Fibroblast of upper back skin (primary cell): ENCODE measurements at regions not wholly inside any gene's neighbourhood (a gene's known extent, or its start where the extent isn't known, plus 50 kb on each side); places are given as distances from the start of the nearest gene placed in this dataset.
"Not testable (repeated sequence)": the region's sequence is repeated elsewhere in the genome, so short reads cannot be mapped to it uniquely, and the experiment has no call there.

ENCODE experiments used
- DNase-seq: peaks from one replicate; pipeline ENCODE4 v3.0.0-alpha.2; 2013

DNA sequence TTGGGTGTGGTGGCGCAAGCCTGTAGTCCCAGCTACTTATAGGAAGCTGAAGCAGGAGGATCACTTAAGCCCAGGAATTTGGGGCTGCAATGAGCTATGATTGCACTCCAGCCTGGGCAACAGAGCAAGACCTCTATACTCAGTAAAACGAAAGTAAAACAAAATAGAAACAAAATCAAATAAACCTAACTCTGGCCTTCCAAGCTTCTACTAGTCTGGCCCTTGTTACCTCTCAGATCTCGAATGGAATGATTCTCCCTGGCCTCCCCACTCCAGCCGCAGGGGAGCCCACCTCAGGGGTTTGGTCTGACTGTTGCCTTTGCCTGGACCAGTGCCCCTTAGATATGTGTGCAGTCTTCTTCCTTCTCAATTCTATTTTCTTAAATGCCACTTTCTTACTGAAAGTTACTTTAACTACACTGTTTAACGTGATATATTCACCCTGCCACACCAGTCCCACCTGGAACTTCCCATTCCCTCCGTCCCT is 160.0 kb upstream of the GCFC2 start:
- no peak for DNase-seq

DNA sequence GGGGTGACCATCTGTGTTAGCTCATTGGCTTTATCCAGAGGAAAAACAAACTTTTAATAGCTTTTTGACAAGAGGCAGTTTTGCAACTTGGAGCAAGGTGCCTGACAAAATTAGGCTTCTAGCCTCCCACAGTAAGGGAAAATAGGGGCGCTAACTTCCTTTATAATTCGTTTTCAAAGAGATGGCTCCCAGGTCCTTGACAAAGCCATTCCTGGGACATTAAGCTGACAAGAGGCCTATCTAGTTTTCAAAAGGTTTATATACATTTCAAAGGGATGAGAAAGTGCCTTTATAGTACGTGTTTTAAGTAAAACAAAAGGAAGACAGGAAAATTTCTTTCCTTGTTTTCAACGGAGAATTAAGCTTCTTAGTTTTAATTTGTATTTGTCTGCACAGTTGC is 159.4 kb upstream of the GCFC2 start:
- no peak for DNase-seq

- no peak for DNase-seq
These were observed 155.0 kb upstream of the GCFC2 start for GRCh38 chr2:75865702-75866101.

DNA sequence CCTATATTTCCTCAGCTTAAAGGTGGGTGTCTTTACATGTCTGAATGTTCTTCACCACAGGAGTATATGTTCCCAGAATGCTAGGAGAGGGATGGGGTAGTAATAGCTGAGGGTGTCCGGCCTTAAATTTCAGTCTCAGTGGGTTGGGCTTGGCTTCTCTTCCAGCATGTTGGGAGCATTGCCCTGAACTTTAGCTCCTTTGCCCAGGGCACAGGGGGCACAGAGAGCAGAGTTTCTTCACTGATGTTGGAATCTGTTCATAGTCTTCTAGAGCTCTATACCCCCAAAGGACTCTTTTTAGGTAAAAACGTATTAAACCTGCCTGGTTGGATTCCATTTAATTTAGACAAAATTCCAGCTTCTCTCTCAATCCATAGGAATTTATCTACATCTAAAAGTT is 154.4 kb upstream of the GCFC2 start:
- no peak for DNase-seq

GRCh38 chr2:75862547-75862946 is 151.8 kb upstream of the GCFC2 start:
- no peak for DNase-seq

GRCh38 chr2:75853436-75853835 is 142.7 kb upstream of the GCFC2 start:
- no peak for DNase-seq

GRCh38 chr2:75852639-75853038 is 141.9 kb upstream of the GCFC2 start:
- DNase-seq = no peak

GRCh38 chr2:75846683-75847190 is 136.0 kb upstream of the GCFC2 start:
- no peak for DNase-seq

DNA sequence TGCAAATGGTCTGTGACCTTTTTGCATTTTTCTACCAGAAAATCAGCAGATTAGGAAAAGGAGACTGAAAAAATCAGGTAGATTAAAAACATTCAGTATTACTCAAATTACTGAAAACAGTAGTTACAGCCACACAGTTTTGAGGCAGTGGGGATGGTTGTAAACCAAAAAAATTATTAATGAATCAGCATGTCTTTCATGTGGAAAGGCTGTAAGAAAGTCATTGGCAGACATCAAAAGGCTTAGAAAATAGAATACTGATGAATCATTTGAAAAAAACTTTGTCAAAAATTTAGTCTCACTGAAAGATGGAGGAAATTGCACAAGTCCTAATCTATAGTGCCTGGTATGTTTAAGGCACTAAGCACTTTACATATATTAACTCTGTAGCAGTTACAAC is 133.9 kb upstream of the GCFC2 start:
- peak; percentile 24 for DNase-seq

DNA sequence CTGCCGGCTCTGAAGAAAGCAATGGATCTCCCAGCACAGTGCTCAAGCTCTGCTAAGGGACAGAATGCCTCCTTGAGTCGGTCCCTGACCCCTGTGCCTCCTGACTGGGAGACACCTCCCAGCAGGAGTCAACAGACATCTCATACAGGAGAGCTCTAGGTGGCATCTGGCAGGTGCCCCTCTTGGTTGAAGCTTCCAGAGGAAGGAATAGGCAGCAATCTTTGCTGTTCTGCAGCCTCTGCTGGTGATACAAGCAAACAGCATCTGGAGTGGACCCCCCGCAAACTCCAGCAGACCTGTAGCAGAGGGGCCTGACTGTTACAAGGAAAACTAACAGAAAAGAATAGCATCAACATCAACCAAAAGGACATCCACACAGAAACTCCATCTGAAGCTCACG is 123.9 kb upstream of the GCFC2 start:
- DNase-seq = not testable (repeated sequence)

- DNase-seq = no peak
These were observed 122.7 kb upstream of the GCFC2 start for GRCh38 chr2:75833386-75833785.

DNA sequence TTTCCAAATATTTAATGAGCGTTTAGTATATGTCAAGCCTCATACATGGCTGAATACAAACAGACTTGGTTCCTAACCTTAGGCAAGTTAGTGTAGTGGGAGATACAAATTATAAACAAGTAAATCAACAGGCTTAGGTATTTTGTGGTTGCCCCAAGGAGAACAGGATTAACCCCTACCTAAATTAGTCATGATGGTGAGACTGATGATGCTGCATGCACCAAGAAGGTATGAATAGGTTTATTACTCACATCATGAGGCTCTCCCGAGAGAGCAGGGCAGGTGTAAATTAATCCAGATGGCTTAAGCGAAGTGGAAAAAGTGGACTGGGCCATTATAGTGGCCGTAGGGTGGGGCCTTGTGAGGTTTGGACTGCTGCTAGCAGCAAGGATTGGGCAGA is 118.1 kb upstream of the GCFC2 start:
- no peak for DNase-seq

DNA sequence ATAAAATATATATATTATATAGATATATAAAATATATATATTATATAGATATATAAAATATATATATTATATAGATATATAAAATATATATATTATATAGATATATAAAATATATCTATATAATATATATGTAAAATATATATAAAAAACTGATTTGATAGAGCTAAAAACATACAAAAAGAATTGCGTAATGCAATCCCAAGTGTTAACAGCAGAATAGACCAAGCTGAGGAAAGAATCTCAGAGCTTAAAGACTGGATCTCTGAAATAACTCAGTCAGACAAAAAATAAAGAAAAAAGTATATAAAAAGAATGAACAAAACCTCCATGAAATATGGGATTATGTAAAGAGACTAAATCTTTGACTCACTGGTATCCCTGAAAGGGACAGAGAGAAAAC is 112.8 kb upstream of the GCFC2 start:
- DNase-seq = not testable (repeated sequence)

DNA sequence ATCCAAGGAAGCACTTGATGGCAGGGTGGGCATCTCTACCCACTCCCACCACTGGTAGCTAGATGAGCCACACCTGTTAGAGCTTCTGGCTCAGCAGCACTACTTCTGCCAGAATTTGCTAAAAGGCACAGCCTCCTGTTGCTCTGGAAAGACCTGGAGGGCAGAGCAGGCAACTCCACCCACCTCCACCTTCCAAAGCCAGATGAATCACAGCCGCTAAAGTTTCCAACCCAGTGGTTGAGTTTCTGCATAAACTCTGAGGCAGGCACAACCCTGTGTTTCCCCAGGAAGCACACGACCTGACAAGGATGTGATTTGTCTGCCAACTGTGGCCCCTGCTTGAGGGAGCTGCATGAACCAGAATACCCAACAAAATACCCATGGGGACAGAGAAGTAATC is 111.6 kb upstream of the GCFC2 start:
- no peak for DNase-seq

DNA sequence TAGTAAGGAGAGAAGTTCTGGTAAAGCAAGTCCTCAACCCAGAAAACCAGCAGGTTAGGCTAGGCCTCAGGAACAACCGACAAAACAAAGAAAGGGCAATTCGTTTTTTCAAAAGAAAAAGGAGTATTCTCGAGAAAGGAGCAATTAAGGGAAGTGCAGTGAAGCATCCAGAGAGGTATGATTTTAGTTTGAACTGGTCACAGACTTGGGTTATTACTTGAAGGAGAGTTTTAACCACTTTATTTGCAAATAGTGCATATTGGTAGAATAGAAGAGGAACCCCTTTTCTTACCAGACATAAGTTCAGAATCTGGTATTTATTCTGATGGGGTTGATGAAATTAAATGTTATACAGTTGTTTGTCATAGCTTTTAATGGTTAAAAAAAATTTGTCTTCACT is 110.0 kb upstream of the GCFC2 start:
- no peak for DNase-seq

DNA sequence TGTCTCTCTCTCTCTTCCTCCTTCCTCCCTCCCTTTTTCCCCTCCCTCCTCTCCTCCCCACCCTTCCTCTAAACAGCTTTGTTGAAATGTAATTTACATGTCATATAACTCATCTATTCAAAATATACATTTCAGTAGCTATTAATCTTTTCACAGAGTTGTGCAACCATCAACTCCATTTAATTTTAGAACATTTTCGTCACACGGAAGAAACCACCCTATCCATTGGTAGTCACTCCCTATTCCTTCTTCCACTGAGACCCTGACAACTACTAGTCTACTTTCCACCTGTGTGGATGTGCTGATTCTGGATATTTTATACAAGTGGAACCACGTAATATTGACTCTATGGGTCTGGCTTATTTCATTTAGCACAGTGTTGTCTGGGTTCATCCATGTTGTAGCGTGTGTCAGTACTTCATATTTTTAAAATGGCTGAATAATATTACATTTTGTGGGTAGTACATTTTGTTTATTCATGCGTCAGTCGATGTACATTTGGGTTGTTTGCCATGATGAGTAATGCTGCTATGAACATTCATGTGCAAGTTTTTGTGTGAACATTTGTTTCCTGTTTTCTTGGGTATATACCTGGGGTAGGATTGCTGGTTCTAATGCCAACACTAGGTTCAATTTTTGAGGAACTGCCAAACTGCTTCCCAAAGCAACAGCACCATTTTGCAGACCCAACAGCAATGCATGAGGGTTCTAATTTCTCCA is 100.1 kb upstream of the GCFC2 start:
- no peak for DNase-seq

DNA sequence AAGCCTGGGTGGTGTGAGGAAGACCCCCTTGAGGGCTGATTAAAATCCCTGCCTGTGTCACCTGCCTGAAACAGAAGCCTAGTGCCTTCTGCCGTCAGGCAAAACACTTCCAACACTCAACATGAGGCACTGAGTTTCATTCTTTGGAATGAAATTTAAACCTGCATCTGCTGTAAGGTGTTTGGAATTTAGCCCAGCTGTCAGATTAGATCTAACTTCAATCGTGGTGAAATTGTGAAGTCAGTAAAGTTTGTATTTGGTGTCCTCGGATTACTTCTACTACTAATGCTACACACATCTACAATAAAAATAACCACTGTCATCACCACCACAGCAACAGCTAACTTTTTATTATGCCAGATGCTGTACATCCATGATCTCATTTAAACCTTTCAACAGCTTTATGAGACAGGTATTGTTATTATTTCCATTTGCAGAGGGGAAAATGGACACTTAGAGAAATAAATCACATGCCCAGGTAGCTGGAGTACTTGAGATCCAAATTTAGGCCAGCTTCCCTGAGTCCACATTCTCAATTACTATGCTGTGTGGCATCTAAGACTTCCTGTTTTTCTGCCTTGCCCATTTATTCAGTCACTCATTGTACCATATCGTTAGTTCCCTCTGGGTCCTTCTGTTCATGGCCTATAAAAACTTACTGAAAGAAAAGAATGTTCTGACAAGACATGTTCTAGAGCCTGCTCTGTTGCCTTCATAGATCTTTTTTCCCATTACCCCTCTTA is 98.2 kb upstream of the GCFC2 start:
- no peak for DNase-seq

- DNase-seq = no peak
These were observed 97.3 kb upstream of the GCFC2 start for GRCh38 chr2:75807992-75808391.

DNA sequence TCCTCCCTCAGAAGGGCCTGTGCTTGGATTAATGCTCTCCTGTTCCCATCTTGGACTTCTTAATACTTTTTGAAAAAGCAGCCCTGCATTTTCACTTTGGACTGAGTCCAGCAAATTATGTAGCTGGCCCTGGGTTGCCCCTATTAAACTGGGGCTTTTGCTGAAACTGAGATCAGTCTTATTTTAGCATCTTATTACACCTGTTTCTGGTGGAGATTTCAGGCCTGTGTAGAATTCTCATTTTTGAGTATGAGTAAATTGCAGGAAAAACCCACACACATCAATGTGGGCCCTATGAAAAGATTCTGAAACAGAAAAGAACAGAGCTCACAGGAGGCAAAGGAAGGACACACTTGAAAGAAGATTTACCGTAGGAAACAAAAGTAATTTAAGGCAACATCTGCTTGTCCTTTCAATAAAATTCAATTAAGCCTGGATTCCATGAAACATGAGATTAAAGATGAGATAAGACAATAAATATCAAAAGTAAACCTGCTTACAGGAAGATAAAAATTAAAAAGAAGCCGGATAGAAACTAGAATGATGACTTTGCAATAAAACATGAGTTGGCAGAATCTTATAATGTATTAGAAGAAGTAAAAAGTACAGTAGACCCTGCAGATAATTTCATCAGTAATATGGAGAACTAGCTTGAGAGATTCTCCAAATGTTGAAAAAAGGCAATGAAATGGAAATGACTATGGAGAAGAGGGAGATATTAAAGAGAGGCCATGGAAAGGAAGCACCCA is 90.7 kb upstream of the GCFC2 start:
- no peak for DNase-seq

- no peak for DNase-seq
These were observed 89.7 kb upstream of the GCFC2 start for GRCh38 chr2:75800456-75800855.

- DNase-seq = no peak
These were observed 89.1 kb upstream of the GCFC2 start for GRCh38 chr2:75799859-75800258.

DNA sequence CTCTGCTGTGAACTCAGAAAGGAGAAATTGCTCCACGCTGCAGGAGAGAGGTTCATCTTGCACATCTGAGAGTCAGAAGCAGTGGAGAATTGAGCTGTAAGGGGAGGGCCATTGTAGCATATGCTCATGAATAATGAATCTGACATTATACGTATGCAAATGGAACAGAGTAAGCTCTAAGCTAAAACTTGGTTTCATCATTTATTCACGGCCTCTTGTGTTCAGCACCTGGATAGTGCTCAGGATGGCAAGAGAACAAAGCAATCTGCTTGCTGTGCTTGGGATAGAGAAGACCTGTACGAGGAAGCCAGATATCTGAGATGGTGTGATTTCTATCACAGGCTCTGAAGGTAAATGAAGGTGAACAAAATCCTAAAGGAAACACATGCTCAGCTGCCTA is 87.9 kb upstream of the GCFC2 start:
- no peak for DNase-seq

GRCh38 chr2:75792996-75793395 is 82.3 kb upstream of the GCFC2 start:
- no peak for DNase-seq

DNA sequence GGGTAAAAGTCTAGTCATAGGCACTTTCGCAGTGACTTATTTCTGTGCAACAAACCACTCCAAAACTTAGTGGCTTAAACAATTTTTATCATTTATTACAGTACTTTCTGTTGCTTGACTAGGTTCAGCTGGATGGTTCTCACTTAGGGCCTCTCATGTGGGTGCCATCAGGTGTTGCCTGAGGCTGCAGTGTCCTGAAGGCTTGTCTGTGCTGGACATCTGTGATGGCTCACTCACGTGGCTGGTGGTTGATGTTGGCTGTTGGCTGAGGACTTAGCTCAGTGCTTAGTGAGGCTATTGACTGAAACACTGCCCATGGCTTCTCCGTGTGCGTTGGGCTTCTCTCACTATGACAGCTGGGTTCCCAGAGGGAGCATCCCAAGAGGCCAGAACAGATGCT is 81.4 kb upstream of the GCFC2 start:
- no peak for DNase-seq
